ENCODE measurements at regions not wholly inside any gene's neighbourhood (a gene's known extent, or its start where the extent isn't known, plus 50 kb on each side); places are given as distances from the start of the nearest gene placed in this dataset.

DNA sequence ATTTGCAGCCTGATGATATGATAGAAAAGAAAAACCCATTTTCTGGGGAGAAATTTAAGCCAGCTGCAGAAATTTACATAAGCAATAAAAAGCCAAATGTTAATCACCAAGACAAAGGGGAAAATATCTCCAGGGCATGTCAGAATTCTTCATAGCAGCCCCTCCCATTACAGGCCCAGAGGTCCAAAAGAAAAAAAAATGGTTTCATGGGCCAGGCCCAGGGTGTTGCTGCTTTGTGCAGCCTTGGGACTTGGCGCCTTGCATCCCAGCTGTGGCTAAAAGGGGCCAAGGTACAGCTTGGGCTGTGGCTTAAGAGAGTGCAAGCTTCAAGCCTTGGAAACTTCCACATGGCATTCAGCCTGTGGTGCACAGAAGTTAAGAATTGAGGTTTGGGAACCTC lies 97.9 kb upstream of the CDX4 start:
- no peak overlapping the region for H3K4me3 Mint-ChIP-seq
- no peaks in the 10 kb centered on the region for H3K4me1 Mint-ChIP-seq
- TF ChIP-seq, protein P1, sequence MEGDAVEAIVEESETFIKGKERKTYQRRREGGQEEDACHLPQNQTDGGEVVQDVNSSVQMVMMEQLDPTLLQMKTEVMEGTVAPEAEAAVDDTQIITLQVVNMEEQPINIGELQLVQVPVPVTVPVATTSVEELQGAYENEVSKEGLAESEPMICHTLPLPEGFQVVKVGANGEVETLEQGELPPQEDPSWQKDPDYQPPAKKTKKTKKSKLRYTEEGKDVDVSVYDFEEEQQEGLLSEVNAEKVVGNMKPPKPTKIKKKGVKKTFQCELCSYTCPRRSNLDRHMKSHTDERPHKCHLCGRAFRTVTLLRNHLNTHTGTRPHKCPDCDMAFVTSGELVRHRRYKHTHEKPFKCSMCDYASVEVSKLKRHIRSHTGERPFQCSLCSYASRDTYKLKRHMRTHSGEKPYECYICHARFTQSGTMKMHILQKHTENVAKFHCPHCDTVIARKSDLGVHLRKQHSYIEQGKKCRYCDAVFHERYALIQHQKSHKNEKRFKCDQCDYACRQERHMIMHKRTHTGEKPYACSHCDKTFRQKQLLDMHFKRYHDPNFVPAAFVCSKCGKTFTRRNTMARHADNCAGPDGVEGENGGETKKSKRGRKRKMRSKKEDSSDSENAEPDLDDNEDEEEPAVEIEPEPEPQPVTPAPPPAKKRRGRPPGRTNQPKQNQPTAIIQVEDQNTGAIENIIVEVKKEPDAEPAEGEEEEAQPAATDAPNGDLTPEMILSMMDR (conservative IDR thresholded peaks at IDR 0.05) = no peak
- no peaks in the 10 kb centered on the region for H3K36me3 ChIP-seq (ENCODE audit: control insufficient read depth, insufficient read depth, low read length)
- no peaks in the 10 kb centered on the region for H3K4me1 ChIP-seq (ENCODE audit: control insufficient read depth, insufficient read depth, low read length)
- H3K36me3 Mint-ChIP-seq (ENCODE audit: low read depth) = no peaks in the 10 kb centered on the region
- H3K9me3 Mint-ChIP-seq = peaks cover 72% of the 10 kb centered on the region
- no peaks in the 10 kb centered on the region for H3K27me3 Mint-ChIP-seq (ENCODE audit: insufficient read depth)
- 92% methylated on average over 1 of the region's 1 CpG; no CpG with 5 or more reads in 1 of the 2 experiments for WGBS, 2 experiments (ENCODE audit: insufficient coverage in 1 of 2, insufficient read length in 1 of 2)
- no peak for DNase-seq
- no peaks in the 10 kb centered on the region for H3K27me3 ChIP-seq (ENCODE audit: control insufficient read depth, insufficient read depth, low read length, poor library complexity, severe bottlenecking)
- H3K9me3 ChIP-seq (ENCODE audit: control insufficient read depth, low read length) = peaks cover 6% of the 10 kb centered on the region
- no peak overlapping the region for H3K9ac ChIP-seq (ENCODE audit: extremely low read depth, low read length, poor library complexity, severe bottlenecking)
- no peak overlapping the region for H3K4me3 ChIP-seq (ENCODE audit: low read length)
- no peak overlapping the region for H3K27ac Mint-ChIP-seq
- H3K27ac ChIP-seq (ENCODE audit: low read depth, low read length) = no peak overlapping the region

DNA sequence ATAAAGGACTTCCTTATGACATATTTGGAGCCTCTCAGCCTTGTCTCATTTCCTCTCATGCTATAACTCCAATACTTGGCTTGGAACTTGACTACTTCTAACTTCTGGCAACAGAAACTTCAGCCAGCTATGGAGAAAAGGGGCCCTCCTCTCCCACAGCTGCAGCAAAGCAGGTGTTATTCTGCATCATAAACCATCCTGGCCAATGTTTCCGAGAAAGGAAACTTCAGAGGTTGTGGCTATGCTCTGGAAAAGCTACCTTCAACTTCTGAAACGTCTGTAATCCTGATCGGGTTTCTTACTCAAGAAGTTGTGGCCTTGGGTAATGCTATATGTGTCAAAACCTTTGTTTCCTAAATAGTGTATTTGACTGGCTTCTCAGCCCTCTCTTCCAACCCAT lies 109.5 kb upstream of the CDX4 start:
- Mint-ChIP-seq H3K4me1 (no peaks in the 10 kb centered on the region), H3K9me3 (peaks cover 45% of the 10 kb centered on the region), H3K27me3 (ENCODE audit: insufficient read depth) (no peaks in the 10 kb centered on the region), H3K4me3 (no peak overlapping the region), H3K36me3 (ENCODE audit: low read depth) (no peaks in the 10 kb centered on the region), H3K27ac (no peak overlapping the region)
- no peaks in the 10 kb centered on the region for H3K4me1 ChIP-seq (ENCODE audit: control insufficient read depth, insufficient read depth, low read length)
- TF ChIP-seq, protein P1 (conservative IDR thresholded peaks at IDR 0.05) = no peak
- H3K9ac ChIP-seq (ENCODE audit: extremely low read depth, low read length, poor library complexity, severe bottlenecking) = no peak overlapping the region
- no peak overlapping the region for H3K27ac ChIP-seq (ENCODE audit: low read depth, low read length)
- no peaks in the 10 kb centered on the region for H3K27me3 ChIP-seq (ENCODE audit: control insufficient read depth, insufficient read depth, low read length, poor library complexity, severe bottlenecking)
- no peak for DNase-seq
- 80% methylated on average over 2 of the region's 3 CpGs; no CpG with 5 or more reads in 1 of the 2 experiments for WGBS, 2 experiments (ENCODE audit: insufficient coverage in 1 of 2, insufficient read length in 1 of 2)
- peaks cover 8% of the 10 kb centered on the region for H3K9me3 ChIP-seq (ENCODE audit: control insufficient read depth, low read length)
- no peaks in the 10 kb centered on the region for H3K36me3 ChIP-seq (ENCODE audit: control insufficient read depth, insufficient read depth, low read length)
- H3K4me3 ChIP-seq (ENCODE audit: low read length) = no peak overlapping the region

DNA sequence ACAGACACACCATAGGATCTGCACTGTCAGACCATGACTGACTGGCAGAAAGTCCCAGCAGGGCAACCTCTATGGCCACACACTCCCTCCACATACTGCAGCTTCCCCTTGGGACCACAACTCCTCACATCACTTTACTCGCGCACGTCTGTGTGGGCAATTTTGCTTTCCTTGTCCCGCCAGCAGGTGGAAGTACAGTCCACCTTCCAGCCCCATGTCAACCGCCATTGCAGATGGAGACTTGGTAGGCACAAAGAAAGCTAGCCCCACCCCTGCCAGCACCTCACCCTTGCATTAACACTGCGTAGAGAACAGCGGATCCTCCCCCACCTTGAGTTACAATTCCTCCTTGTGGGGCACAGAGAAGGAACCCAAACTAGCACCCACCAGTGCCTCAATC lies 74.4 kb upstream of the NAP1L2 start:
- no peaks in the 10 kb centered on the region for H3K36me3 Mint-ChIP-seq (ENCODE audit: low read depth)
- Histone ChIP-seq H3K27me3 (ENCODE audit: control insufficient read depth, insufficient read depth, low read length, poor library complexity, severe bottlenecking) (no peaks in the 10 kb centered on the region), H3K4me1 (ENCODE audit: control insufficient read depth, insufficient read depth, low read length) (no peaks in the 10 kb centered on the region), H3K36me3 (ENCODE audit: control insufficient read depth, insufficient read depth, low read length) (no peaks in the 10 kb centered on the region), H3K9ac (ENCODE audit: extremely low read depth, low read length, poor library complexity, severe bottlenecking) (no peak overlapping the region), H3K27ac (ENCODE audit: low read depth, low read length) (no peak overlapping the region), H3K9me3 (ENCODE audit: control insufficient read depth, low read length) (no peaks in the 10 kb centered on the region), H3K4me3 (ENCODE audit: low read length) (no peak overlapping the region)
- peak; percentile 79 for DNase-seq
- H3K4me3 Mint-ChIP-seq = no peak overlapping the region
- H3K4me1 Mint-ChIP-seq = no peaks in the 10 kb centered on the region
- TF ChIP-seq, protein P1 (conservative IDR thresholded peaks at IDR 0.05) = peak; percentile 68
- 60 to 73% methylated on average over 2 to 7 of the region's 7 CpGs for WGBS, 2 experiments (ENCODE audit: insufficient coverage in 1 of 2, insufficient read length in 1 of 2)
- peaks cover 68% of the 10 kb centered on the region for H3K9me3 Mint-ChIP-seq
- peaks cover 2% of the 10 kb centered on the region for H3K27me3 Mint-ChIP-seq (ENCODE audit: insufficient read depth)
- H3K27ac Mint-ChIP-seq = no peak overlapping the region

All from endodermal cell (in vitro differentiated cells).